Endothelial cell of umbilical vein (primary cell): ENCODE measurements at regions not wholly inside any gene's neighbourhood (a gene's known extent, or its start where the extent isn't known, plus 50 kb on each side); places are given as distances from the start of the nearest gene placed in this dataset.

ENCODE experiments used
- BruUV-seq: library from RNA; stranded (reverse); fragments of 400-500 nt; replicated peaks from 2 replicates; lab custom pipeline; 2021; lab: Mats Ljungman, UMichigan
- CTCF ChIA-PET: fragments of 300-600, 350-600 bp; sonication (Branson Sonifier 250); formaldehyde crosslinking; loops from one replicate; lab custom pipeline; 2021; ENCODE audit warnings: antibody characterized with exemption, inconsistent platforms; lab: Charles Lee
- POLR2A ChIA-PET: fragments of 300-600, 350-600 bp; sonication (Branson Sonifier 250); formaldehyde crosslinking; loops from one replicate; lab custom pipeline; 2021; ENCODE audit warnings: antibody characterized with exemption, inconsistent platforms; lab: Charles Lee
- DNase-seq: peaks from one replicate; pipeline ENCODE4 v3.0.0-alpha.2; 2011; ENCODE audit warnings: low read depth, low spot score
- FAIRE-seq: peaks from 2 replicates; lab custom pipeline; 2011; peaks lifted over from hg19 to GRCh38; lab: Jason Lieb, UNC
- H2AFZ ChIP-seq: 2 replicates; pipeline ENCODE4 v1.6.0; 2012; ENCODE audit warnings: low read depth, low read length, control low read depth, inconsistent platforms
- H3K27ac ChIP-seq: 2 replicates; pipeline ENCODE4 v1.5.1; 2011; ENCODE audit warnings: low read depth, mild to moderate bottlenecking, control low read depth, low read length, moderate library complexity; ENCODE audit not compliant: insufficient read depth
- H3K27me3 ChIP-seq, 2 experiments: 2 replicates each; pipeline versions ENCODE4 v1.6.0 to v1.6.1; 2011; ENCODE audit warnings: low read length in 2 of 2, mixed read lengths in 1 of 2; ENCODE audit not compliant: control insufficient read depth in 2 of 2, insufficient read depth in 2 of 2
- H3K36me3 ChIP-seq, 2 experiments: 2 replicates in 1 of 2; 3 replicates in 1 of 2; pipeline ENCODE4 v1.5.1; 2011; ENCODE audit warnings: low read length in 2 of 2, mild to moderate bottlenecking in 1 of 2, moderate library complexity in 1 of 2; ENCODE audit not compliant: control insufficient read depth in 2 of 2, insufficient read depth in 2 of 2; ENCODE audit errors: extremely low read depth in 1 of 2
- H3K4me1 ChIP-seq: 3 replicates; pipeline ENCODE4 v1.5.1; 2011; ENCODE audit warnings: mild to moderate bottlenecking, low read length; ENCODE audit not compliant: control insufficient read depth, insufficient read depth; ENCODE audit errors: extremely low read depth
- H3K4me2 ChIP-seq: 2 replicates; pipeline ENCODE4 v1.6.1; 2011; ENCODE audit warnings: low read length, control low read depth, mixed read lengths; ENCODE audit not compliant: insufficient read depth
- H3K4me3 ChIP-seq, 3 experiments: fragments of 200-600 bp in 1 of 3; sonication (generic), shearing (Covaris generic) in 1 of 3; replicated peaks in 1 of 3; 2 replicates each; pipeline ENCODE4 v1.5.1; 2011 to 2016; ENCODE audit warnings: control low read depth in 3 of 3, low read length in 3 of 3, mild to moderate bottlenecking in 2 of 3, inconsistent platforms in 1 of 3, low read depth in 1 of 3, moderate library complexity in 1 of 3; ENCODE audit not compliant: insufficient read depth in 1 of 3
- H3K79me2 ChIP-seq: 2 replicates; pipeline ENCODE4 v1.6.0; 2012; ENCODE audit warnings: low read length, inconsistent platforms; ENCODE audit not compliant: control insufficient read depth, insufficient read depth
- H3K9ac ChIP-seq: replicated peaks from 2 replicates; pipeline ENCODE3; 2011; ENCODE audit warnings: low read length, control low read depth; ENCODE audit not compliant: insufficient read depth; ENCODE audit errors: extremely low read depth
- H3K9me1 ChIP-seq: replicated peaks from 3 replicates; pipeline ENCODE4 v1.6.0; 2011; ENCODE audit warnings: mild to moderate bottlenecking, low read length; ENCODE audit not compliant: control insufficient read depth, insufficient read depth; ENCODE audit errors: extremely low read depth
- H3K9me3 ChIP-seq: replicated peaks from 2 replicates; pipeline ENCODE4 v1.5.1; 2012; ENCODE audit warnings: low read length, inconsistent platforms; ENCODE audit not compliant: control insufficient read depth, insufficient read depth
- H4K20me1 ChIP-seq: replicated peaks from 2 replicates; pipeline ENCODE3; 2011; ENCODE audit warnings: mild to moderate bottlenecking, low read length; ENCODE audit not compliant: control insufficient read depth, insufficient read depth; ENCODE audit errors: extremely low read depth
- EZH2 ChIP-seq: IDR thresholded peaks from 2 replicates; pipeline ENCODE4 v1.6.1; 2012; ENCODE audit warnings: borderline replicate concordance, low read depth, mild to moderate bottlenecking, moderate library complexity, low read length, inconsistent platforms; ENCODE audit not compliant: severe bottlenecking
- FOS ChIP-seq: IDR thresholded peaks from 2 replicates; pipeline ENCODE4 v1.6.1; 2011; ENCODE audit warnings: mild to moderate bottlenecking, low read length, moderate library complexity, borderline replicate concordance; ENCODE audit not compliant: insufficient read depth
- GATA2 ChIP-seq: IDR thresholded peaks from 2 replicates; pipeline ENCODE4 v1.7.0; 2011; ENCODE audit warnings: low read depth, mild to moderate bottlenecking, moderate library complexity, mixed read lengths, low read length; ENCODE audit not compliant: insufficient read length, insufficient read depth
- JUN ChIP-seq: IDR thresholded peaks from 2 replicates; pipeline ENCODE4 v1.6.1; 2011; ENCODE audit warnings: borderline replicate concordance, low read depth; ENCODE audit not compliant: insufficient read length, insufficient read depth
- MYC ChIP-seq: IDR thresholded peaks from one replicate; pipeline ENCODE4 v1.6.1; 2011; ENCODE audit warnings: mild to moderate bottlenecking, low read depth, low read length
- POLR2A ChIP-seq: IDR thresholded peaks from 2 replicates; pipeline ENCODE4 v1.6.1; 2012; ENCODE audit warnings: low read depth, mild to moderate bottlenecking, control low read depth, low read length
- POLR2AphosphoS5 ChIP-seq: IDR thresholded peaks from 2 replicates; pipeline ENCODE4 v1.6.1; 2012; ENCODE audit warnings: low read depth, mild to moderate bottlenecking, control low read depth, low read length, moderate library complexity; ENCODE audit not compliant: insufficient read depth
- dilution Hi-C: fragments of 300-500 bp; cut with MboI; formaldehyde crosslinking; loops from one replicate; pipeline ENCODE4 v1.15.0; 2019; ENCODE audit warnings: low sequenced_read_pairs; ENCODE audit not compliant: extremely low pct_ligation_motif_present
- intact Hi-C: fragments of 100-400 bp; cut with micrococcal nuclease; formaldehyde crosslinking; loops from one replicate; pipeline ENCODE4 v1.10.0; 2022
- TF ChIP-seq, protein P1 (sequence below): IDR thresholded peaks from 2 replicates; pipeline ENCODE4 v1.6.1; 2011; ENCODE audit not compliant: insufficient read depth, insufficient read length
- TF ChIP-seq, protein P2 (sequence below), 2 donors: IDR thresholded peaks; 1 replicate in 1 of 2; 2 replicates in 1 of 2; pipeline ENCODE4 v1.5.1; 2011; ENCODE audit warnings: low read length in 2 of 2, mild to moderate bottlenecking in 2 of 2, moderate library complexity in 2 of 2, control low read depth in 1 of 2, inconsistent platforms in 1 of 2, low read depth in 1 of 2; ENCODE audit not compliant: insufficient read depth in 1 of 2; ENCODE audit errors: extremely low read depth in 1 of 2

DNA sequence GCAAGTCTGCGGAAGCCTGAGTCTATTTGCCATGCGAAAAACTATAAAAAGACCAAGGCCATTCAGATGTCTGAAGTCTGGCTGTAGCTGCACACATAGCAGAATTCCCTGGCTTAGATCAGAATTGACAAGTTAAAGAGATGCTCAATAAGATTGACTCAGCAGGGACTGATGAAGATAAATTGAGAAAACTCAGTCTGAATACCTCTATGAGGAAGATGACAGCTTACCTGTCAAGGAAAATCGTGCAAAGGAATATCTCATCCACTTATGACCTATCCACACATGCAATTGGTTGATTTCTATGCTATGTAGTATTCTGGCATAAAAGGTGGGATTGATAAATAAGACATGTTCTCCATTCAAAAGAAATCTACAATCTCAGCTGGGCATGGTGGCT, 288.6 kb downstream of the BAMBI start:
- dilution Hi-C loops (no loop called here), intact Hi-C loops (no loop called here)
- H3K9me1 ChIP-seq, result no peaks in the 10 kb centered on the region
- H3K36me3 ChIP-seq, result no peaks in the 10 kb centered on the region
- H3K4me2 ChIP-seq, result no peak overlapping the region
- no peak overlapping the region for H3K9ac ChIP-seq
- peaks cover 10% of the 10 kb centered on the region for H3K4me1 ChIP-seq
- H4K20me1 ChIP-seq, result no peaks in the 10 kb centered on the region
- no peak overlapping the region for H2AFZ ChIP-seq
- FAIRE-seq (no peak), DNase-seq (no peak)
- H3K27me3 ChIP-seq, result peaks cover 0 to 2% of the 10 kb centered on the region in 2 experiments
- TF ChIP-seq, protein P1, sequence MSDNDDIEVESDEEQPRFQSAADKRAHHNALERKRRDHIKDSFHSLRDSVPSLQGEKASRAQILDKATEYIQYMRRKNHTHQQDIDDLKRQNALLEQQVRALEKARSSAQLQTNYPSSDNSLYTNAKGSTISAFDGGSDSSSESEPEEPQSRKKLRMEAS, result no peak
- TF ChIP-seq GATA2 (no peak), POLR2A (no peak), POLR2AphosphoS5 (no peak), MYC (no peak), FOS (no peak), EZH2 (no peak), JUN (no peak)
- TF ChIP-seq, protein P2, sequence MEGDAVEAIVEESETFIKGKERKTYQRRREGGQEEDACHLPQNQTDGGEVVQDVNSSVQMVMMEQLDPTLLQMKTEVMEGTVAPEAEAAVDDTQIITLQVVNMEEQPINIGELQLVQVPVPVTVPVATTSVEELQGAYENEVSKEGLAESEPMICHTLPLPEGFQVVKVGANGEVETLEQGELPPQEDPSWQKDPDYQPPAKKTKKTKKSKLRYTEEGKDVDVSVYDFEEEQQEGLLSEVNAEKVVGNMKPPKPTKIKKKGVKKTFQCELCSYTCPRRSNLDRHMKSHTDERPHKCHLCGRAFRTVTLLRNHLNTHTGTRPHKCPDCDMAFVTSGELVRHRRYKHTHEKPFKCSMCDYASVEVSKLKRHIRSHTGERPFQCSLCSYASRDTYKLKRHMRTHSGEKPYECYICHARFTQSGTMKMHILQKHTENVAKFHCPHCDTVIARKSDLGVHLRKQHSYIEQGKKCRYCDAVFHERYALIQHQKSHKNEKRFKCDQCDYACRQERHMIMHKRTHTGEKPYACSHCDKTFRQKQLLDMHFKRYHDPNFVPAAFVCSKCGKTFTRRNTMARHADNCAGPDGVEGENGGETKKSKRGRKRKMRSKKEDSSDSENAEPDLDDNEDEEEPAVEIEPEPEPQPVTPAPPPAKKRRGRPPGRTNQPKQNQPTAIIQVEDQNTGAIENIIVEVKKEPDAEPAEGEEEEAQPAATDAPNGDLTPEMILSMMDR (IDR thresholded peaks at IDR 0.05; ENCODE audit: extremely low read depth in 1 of 2, insufficient read depth in 1 of 2, low read depth in 1 of 2, low read length in 2 of 2), result no peak
- no peak overlapping the region for H3K27ac ChIP-seq
- ChIA-PET POLR2A (no interaction called here), CTCF (interaction anchor here (0.6 to 1.6 kb wide), 2 partner anchors 14 to 25 kb away, joined by 3 to 6 read pairs; no protein-coding TSS in a partner anchor)
- BruUV-seq, result no TSS peak
- H3K4me3 ChIP-seq, result no peak overlapping the region
- no peaks in the 10 kb centered on the region for H3K9me3 ChIP-seq
- no peaks in the 10 kb centered on the region for H3K79me2 ChIP-seq
